ENCODE measurements at regions not wholly inside any gene's neighbourhood (a gene's known extent, or its start where the extent isn't known, plus 50 kb on each side); places are given as distances from the start of the nearest gene placed in this dataset.

DNA sequence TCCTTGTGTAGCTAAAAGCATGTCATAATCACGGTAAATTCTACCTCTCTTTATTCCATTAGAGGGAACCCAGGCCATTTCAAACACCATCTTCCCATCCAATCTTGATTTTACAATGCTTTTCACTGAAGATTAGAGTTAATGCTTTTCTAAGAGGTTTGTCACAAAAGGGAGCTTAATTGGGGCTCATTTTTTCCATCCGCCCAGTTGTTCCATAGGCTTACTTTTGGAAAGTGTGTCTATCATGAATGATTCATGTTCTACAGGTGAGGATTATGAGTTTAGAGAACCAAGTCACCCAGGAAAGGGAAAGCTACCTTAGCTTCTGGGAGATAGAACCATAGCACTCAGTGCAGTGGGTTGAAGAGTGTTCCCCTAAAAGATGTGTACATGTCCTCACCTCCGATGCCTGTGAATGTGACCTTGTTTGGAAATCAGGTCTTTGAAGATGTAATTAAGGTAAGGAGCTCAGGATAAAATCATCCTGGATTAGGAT lies 286.9 kb upstream of the RUNX1 start:
- DNase-seq: no peak

DNA sequence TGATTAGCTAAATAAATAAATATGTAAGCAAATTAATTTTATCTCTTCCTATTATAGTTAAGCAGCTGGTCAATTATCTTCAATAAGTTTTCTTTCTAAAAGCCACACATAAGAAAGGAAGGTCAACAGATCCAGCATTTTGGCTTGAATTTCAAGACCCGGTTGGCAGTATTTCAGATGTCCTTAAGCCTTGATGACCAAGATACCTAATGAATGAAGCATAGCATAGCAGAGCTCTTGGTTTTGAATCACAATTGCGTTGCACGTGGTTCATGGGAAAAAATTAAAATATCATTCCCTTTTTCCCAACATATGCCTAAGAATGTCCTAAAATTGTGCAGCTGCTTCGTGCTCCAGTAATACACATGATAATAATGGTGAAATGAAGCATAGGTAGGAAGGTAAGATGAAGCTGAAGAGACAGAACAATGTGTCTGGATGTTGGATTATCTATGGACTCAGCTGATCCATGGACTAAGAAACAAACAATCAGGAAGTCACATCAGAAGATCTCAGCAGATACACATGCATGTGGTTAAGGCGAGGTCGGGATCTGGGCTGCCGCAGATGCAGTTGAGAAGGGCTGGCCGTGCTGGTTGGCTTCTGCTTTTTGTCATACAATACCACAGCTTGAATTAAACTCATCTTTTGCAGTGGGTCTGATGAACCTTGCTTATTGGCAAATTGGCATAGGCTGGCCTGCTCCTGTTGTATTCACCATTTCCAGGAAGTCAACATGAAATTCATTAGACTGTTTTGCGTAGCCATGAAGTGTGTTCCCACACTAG lies 284.9 kb upstream of the RUNX1 start:
- no peak for DNase-seq

DNA sequence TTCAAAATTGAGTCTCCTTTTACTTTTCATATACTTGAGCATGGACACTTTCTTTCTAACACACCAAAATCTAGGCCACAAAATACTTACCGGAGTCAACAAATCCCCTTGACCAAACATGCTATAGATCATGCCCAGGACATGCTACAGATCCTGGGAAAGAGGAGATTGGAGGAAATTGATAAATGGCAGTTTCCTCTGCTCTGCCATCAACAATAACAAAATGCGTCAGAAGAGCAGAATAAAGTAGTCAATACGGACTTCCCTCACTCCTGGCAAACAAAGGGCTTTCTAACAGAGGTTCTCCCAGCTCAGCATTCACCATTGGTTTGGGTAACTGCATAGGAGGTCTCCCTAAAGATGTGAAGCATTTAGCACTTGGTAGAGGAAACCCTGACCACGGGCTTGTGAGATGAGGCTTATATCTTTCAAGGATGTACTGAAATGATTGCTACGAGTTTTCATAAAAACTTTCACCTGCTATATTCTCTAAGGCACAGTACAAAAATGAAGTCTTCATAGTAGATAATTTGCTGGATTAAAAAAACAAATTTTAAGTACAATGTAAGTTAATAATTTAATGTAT lies 283.8 kb upstream of the RUNX1 start:
- DNase-seq: no peak

DNA sequence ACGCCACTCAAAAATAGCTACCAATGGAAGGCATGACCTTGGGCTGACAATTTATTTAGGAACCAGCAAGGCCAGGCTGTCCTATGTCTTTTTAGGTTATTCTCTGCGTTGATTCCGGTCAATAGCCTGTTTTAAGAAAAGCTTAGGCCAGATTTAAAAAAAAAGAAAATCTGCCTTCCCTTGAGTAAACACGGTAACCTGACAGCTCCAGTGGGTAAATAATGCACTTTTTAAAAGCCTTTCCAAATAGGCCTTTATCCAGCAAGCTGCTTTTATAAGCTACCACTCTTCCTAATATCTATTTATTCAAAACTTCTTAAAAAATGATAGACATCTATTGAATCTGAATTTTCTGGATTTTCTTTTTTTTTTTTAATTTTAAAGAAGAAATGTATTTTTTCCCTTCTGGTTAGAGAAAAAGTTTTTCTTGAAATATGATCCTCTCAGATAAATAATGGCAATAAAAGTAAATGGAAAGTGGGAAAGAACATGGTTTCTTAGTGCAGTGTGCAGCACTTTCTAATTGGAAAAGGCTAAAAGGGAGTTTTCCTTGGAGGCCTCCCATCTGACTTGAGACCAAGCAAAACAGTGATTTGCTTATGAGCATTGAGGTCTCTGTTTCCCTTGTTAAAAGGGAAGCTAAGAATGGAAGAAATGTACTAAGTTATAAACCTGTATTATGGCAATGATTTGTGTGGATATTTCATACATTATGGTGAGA lies 281.0 kb upstream of the RUNX1 start:
- no peak for DNase-seq

DNA sequence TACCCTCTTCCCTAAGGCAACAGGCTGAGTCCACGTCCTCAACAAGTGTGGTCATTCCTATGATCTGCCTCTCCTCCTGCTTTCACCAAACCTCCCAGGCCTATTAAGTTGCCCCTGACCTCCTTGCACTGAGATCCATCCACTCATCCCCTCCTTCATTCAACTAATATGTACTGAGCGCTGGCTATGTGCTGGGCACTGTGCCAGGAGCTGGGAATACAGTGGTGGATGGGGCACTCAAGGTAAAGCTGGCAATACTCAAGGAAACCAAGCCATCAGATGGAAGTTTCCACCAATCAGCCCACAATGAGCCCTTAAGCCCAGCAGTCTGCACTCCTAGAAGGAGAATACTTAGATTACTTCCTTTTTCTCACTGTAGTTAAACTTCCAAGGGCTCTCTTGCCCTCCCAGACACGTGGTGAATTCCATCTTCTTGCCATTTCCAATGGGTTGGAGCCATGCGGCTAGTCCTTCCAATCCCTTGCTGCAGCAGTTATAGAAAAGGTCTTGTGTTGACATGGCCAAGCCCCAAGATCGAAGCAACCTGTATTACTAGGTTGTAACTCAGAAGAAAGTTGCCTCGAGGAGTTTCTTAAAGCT lies 279.9 kb upstream of the RUNX1 start:
- DNase-seq: no peak

DNA sequence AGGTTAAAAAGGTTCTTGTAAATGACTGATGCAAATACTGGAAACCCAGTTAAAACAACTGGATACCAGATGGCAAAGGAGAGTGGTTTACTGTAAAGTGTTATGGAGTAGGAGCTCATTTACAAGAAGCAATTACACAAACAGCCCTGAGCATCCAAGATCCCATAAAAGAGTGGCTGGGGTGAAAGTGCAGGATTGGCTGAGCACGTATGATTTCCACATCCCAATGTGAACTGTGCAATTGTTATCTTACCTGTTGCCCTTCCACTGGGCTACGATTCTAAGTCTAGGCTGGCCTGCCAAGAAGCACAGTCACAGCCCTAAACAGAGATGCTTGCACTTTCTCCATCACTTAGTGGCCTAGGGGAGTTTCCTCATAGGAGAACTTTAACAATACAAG lies 277.6 kb upstream of the RUNX1 start:
- no peak for DNase-seq

DNA sequence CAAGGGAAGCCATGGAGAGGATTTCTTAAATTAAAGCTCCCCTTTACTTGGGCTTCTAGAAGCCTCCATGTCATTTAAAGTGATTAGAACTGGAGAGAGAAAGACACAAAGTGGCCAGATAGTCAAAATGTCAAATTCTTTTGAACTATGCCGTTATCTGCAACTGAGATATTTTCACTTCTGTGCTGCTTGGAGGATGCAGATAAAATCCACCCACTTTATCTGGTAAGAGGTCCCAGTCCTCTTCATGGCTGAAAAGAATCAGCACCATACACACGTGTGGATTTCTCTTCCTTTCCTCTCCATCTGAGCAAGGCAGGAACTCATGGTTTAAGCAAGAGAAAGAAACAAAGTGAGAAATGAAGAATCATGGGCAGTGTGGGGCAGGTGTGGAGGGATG lies 276.9 kb upstream of the RUNX1 start:
- DNase-seq: no peak

DNA sequence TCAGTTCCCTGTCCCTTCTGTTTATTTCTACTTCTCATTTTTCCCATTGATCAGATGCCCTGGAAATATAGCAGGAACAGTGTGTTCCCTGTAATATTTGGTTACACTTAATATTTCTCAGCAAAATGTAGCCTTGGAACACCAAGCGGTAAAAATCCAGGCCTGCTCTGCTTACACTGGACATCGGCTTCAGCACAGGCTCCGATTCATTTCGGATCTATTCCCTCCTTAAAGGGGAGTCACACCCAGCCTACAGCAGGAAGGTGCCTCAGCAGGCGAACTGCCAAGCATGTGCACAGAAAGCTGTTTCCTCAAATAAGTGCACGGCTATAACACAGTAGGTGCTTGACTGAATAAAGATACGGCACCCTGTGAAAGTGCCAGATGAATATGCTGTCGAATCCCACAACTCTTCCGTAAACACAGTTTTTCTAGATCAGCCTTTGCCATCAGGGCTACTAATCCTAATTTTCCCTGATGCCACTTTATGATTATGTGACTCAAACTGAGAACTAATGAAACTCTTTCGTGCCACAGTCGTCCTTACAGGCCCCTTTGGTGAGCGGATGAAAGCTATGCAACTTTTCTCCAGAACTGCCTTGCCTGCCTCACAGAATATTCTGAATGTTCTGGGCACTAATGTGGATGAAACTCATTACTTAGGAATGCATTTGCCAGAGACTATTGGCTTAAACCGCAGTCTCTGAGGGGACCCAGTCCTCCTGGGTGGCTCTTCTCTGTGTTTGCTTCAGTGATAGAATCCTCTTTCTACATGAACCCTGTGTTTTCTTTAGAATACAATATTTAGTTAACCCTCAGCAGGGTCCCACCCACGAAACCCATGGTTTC lies 275.5 kb upstream of the RUNX1 start:
- DNase-seq: no peak

DNA sequence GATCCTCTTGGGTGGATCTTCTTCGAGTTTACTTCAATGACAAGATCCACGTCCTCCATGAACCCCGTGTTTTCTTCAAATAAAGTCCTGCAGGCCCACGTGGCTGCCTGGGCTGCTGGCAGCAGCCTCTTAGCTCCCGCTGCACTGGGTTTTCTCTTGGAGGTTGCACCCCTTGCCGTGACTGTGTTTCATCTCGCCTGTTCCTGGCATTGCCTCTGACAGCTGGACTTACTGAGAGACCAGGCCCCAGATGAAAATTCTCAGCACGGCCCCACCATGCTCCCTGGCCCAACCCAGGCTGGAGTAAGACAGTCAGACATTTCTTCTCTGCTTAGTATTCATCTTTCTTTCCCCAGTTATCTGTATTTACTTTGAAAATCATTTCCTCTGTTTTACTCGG lies 274.8 kb upstream of the RUNX1 start:
- DNase-seq: no peak

DNA sequence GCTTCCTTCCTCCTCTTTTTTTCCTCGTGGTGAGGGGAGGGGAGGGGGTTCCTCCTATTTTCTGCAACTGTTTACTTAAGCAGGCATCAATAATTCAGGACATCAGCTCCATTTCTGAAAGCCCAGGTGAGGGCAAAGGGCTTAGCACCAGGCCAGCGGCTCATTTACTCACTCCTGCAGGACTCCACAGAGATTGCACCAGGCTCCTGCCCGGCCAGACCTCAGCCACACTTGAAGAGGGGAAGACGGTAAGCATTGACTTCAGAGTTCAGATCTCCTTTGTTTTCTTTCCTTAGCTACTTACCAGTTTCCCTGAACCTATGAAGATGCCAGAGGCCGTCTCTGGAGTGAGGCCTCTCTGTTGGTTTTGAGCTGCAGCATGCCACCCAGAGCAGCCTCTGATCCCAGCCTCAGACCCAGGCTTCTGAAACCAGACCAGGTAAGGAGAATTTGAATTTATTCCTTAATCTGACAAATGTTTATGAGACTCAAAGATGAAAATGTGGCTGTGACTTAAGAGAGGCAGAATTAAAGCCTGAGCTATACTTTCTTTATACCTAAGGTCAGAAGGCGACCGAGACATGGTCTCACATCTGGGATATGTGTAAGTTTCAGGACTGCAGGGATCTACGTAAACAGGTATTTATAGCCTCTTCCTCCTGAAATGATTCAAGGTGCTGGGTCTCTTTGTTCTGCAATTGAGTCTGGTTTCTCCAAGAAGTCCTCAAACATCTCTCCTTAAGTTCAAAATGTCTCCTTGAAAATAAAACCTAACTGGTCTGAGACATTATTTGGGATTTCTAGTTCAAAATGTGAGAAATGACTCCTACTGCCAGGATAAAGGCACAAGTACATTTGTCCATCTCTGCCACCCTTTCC lies 272.5 kb upstream of the RUNX1 start:
- no peak for DNase-seq

DNA sequence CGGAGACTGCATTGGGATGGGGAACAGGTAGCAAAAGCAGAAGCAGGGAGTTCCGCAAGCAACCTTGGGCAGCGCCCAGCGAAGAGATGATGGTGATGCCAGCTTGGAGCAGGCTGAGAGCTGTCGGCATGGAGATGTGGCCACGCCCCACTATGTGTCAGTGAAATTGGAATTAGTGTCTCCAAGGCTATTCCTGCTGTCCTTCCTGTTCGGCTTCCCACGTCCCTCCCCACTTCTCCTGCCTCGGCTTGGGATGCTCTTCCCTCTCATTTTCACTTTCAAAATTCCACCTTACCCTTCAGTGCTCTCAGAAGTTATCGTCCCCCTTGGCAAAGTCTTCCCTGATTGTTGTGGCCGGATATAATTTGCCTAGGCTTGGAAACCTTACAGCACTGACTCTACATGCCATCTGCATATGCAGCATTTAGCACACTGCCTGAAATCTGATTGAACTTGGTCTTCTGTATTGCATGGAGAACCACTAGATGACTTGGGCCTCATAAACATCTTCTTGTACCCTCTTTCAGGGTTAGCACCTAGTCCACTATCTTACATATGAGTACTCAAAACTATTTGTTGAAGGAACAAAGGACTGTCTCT lies 270.7 kb upstream of the RUNX1 start:
- DNase-seq: no peak

DNA sequence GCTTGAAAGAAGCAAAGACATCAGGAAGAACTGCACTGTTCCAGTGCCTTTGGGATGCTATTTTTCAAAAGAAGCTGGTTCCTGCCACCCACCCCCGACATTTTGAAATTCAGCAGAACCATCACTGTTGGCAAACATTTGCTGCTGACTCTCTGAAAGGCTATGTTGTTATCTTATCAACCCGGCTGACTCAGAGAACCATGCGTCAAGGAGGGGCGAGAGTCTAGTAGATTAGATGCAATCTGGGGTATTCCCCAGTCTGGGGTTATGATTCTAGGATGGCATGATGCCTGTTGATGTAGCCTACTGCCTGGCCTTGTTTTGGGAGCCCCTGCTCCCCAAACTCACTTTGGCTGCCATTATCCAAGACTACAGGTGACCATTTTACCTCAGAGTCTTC lies 267.8 kb upstream of the RUNX1 start:
- no peak for DNase-seq

DNA sequence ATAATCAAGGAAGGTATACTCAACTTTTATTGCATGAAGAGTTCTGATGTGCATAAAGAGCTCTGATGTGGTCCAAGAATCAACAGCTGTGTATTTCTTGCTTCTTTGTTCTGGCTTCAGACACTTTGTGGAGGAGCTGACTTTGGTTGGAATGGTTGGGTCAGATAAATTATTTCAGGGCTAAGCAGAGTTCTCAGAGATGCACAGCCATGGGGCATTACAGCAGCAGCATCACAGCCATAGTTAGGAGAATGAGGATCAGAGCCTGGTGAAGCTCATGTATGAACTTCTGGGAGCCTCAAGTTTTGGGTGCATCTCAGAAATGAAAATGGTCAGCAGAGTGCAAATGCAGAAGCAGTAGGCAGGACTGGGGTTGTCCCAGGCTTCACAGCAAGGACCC lies 267.4 kb upstream of the RUNX1 start:
- DNase-seq: no peak

DNA sequence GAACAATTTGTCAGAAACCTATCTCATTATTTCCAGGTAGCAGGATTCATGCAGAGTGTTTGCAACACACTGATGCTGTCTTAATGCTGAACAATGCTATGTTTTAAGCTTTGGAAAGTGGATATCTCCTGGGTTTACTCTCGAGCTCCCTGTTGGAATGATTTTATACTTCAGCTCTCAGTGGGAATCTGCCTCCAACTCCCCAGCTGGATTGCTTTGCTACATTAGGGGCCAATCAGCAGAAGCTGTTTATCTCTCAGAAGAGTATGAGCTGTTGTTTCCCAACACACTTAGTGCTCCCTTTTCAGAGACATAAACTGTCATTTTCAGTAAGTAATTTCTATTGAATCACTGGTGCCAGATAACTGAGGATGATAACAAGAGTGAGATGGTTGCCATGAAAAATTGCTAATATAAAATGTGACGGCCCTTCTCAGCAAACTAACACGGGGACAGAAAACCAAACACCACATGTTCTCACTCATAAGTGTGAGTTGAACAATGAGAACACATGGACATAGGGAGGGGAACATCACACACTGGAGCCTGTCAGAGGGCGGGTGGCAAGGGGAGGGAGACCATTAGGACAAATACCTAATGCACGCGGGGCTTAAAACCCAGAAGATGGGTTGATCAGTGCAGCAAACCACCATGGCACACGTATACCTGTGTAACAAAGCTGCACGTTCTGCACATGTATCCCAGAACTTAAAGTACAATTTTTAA lies 265.9 kb upstream of the RUNX1 start:
- no peak for DNase-seq

DNA sequence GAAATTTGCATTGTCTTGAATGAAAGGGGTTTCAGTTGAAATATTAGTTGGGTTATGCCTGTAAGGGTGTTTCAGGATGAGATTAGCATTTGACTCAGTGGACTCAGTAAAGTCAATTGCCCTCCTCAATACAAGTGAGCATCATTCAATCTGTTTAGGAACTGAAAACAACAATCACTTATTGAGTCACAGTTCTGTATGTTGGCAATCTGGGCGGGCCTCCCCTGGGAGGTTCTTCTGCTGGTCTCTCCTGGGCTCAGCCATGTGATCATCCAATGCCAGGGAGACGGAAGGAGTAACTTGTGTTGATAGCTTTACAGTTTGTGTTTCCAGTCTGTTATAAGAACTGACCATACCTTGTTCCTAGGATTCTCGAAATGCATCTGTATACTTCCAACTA lies 262.9 kb upstream of the RUNX1 start:
- no peak for DNase-seq

DNA sequence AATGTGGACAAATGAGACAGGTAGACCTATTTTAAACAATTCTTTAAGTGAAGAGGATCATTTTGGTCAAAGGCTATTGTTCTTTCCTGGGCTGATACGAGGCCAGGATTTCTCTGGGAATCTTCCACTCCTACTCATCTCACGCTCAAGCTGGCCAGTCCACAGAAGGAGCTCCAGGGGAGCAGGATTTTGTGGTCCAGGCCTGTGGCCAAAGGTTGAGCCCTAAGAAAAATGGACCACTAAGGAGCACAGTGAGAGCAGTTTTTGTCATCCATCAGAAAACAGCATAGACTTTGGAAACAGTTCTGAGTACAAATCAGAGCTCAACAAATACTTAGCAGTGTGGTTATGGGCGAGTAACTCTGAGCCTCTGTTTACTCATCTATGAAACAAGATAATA lies 260.2 kb upstream of the RUNX1 start:
- no peak for DNase-seq

DNA sequence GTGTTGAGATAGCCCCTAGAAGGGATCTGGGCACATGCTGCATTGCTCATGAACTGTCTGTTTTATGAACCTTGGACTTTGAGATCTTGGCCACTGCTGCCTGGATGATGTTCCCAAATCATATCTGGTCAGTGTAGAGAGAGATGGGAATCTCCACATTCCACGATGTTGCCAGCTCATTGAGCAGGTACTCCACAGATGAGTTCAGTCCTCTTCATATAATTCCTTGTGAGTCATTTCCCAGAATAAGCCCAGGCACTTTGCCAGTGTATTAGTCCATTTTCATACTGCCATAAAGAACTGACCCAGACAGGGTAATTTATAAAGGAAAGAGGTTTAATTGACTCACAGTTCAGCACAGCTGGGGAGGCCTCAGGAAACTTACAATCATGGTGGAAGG lies 254.0 kb upstream of the RUNX1 start:
- no peak for DNase-seq

DNA sequence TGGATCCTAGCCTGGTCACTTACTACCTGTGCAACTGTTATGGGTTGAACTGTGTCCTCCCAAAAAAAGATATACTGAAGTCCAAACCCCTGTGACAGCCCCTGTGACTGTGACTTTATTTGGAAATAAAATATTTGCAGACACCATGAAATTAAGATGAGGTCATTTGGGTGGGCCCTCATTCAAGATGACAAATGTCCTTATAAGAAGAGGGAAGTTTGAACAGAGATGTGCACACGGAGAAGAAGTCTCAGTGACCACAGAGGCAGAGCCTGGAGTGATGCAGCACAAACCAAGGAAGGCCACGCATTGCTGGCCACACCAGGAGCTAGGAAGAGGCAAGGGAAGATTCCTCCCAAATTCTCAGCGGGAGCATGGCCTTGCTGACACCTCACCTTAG lies 249.7 kb upstream of the RUNX1 start:
- no peak for DNase-seq

DNA sequence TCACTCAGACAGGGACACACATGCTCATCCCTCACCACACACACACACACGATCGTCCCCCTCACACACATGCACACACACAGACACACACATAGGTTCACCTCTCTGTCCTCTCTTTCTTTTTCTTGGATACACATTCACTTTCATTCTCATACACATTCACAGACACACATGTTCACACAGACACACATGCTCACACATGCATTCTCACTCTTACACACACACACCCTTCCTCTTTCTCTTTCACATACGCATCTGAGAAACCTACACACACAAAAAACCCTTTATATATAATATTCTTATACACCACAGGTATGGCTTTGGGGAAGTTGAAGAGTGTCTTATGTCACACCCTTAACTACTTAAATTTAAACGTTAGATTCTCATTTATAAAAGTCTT lies 248.6 kb upstream of the RUNX1 start:
- no peak for DNase-seq
